Neural cell (in vitro differentiated cells): ENCODE measurements at regions not wholly inside any gene's neighbourhood (a gene's known extent, or its start where the extent isn't known, plus 50 kb on each side); places are given as distances from the start of the nearest gene placed in this dataset.

ENCODE experiments used
- CTCF ChIP-seq: fragments of 450-650 bp; IDR thresholded peaks from 2 replicates; pipeline ENCODE4 v1.5.1; 2014; ENCODE audit warnings: antibody characterized with exemption, mild to moderate bottlenecking, moderate library complexity; ENCODE audit not compliant: poor library complexity, severe bottlenecking
- EP300 ChIP-seq: fragments of 450-650 bp; conservative IDR thresholded peaks from 2 replicates; pipeline ENCODE4 v1.6.1; 2014; ENCODE audit warnings: antibody characterized with exemption, mild to moderate bottlenecking, moderate library complexity; ENCODE audit not compliant: poor library complexity, severe bottlenecking
- RAD21 ChIP-seq: fragments of 450-650 bp; conservative IDR thresholded peaks from 2 replicates; pipeline ENCODE4 v1.6.1; 2014; ENCODE audit warnings: antibody characterized with exemption, mild to moderate bottlenecking, moderate library complexity

GRCh38 chr1:175839779-175840669 is 96.6 kb upstream of the TNR start:
- no peak for TF ChIP-seq CTCF
- TF ChIP-seq EP300, result no peak
- TF ChIP-seq RAD21, result no peak
